MM.1S (cell line): ENCODE measurements at regions not wholly inside any gene's neighbourhood (a gene's known extent, or its start where the extent isn't known, plus 50 kb on each side); places are given as distances from the start of the nearest gene placed in this dataset.

ENCODE experiments used
- EZH2 ChIP-seq: fragments of 300-600 bp; sonication (generic); optimal IDR thresholded peaks from 2 replicates; pipeline ENCODE3; 2017; ENCODE audit warnings: low read depth, mild to moderate bottlenecking, antibody characterized with exemption, low read length, mixed read lengths
- EZH2phosphoT487 ChIP-seq: fragments of 300-600 bp; sonication (generic); IDR thresholded peaks from 2 replicates; pipeline ENCODE4 v1.6.1; 2018; ENCODE audit warnings: antibody characterized with exemption, low read length
- TF ChIP-seq, protein P1 (sequence below): fragments of 300-600 bp; sonication (generic); IDR thresholded peaks from 2 replicates; pipeline ENCODE4 v1.5.1; 2016; ENCODE audit warnings: antibody characterized with exemption, low read length, mixed read lengths

DNA sequence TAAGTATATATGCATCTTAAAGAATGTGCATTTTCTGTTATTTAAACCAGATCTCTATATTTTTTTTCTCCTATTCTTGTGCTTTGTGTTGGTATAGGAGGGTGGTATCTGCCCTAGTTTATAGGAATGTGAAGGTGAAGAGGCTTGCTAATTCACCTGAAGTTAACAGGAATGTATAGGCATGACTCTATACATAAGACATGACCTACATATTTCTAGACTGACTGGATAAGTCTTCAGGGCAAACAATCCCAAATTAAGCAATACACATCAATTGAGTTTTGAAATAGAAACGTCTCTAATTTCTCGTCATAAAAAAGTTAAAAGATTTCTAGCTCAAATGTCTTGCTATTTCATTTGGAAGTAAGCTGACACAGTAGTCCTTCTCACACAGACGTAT is 410.0 kb downstream of the DIPK2A start:
- TF ChIP-seq, protein P1, sequence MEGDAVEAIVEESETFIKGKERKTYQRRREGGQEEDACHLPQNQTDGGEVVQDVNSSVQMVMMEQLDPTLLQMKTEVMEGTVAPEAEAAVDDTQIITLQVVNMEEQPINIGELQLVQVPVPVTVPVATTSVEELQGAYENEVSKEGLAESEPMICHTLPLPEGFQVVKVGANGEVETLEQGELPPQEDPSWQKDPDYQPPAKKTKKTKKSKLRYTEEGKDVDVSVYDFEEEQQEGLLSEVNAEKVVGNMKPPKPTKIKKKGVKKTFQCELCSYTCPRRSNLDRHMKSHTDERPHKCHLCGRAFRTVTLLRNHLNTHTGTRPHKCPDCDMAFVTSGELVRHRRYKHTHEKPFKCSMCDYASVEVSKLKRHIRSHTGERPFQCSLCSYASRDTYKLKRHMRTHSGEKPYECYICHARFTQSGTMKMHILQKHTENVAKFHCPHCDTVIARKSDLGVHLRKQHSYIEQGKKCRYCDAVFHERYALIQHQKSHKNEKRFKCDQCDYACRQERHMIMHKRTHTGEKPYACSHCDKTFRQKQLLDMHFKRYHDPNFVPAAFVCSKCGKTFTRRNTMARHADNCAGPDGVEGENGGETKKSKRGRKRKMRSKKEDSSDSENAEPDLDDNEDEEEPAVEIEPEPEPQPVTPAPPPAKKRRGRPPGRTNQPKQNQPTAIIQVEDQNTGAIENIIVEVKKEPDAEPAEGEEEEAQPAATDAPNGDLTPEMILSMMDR = no peak
- TF ChIP-seq EZH2 (no peak), EZH2phosphoT487 (no peak)
